GM23338 (cell line): ENCODE measurements at regions not wholly inside any gene's neighbourhood (a gene's known extent, or its start where the extent isn't known, plus 50 kb on each side); places are given as distances from the start of the nearest gene placed in this dataset.

ENCODE experiments used
- CREB1 ChIP-seq: fragments of 250-450 bp; sonication (Bioruptor Pico); IDR thresholded peaks from 2 replicates; pipeline ENCODE4 v1.5.0; 2020; ENCODE audit warnings: low read depth, mild to moderate bottlenecking, moderate library complexity
- CTCF ChIP-seq, 2 experiments: fragments of 200-600 bp in 1 of 2; sonication (generic) in 1 of 2; conservative IDR thresholded peaks; 2 replicates each; pipeline versions ENCODE4 v1.5.1 to v1.6.1; 2016 to 2017; ENCODE audit warnings: antibody characterized with exemption in 2 of 2, low read depth in 2 of 2, mild to moderate bottlenecking in 2 of 2, moderate library complexity in 1 of 2
- ETS1 ChIP-seq: IDR thresholded peaks from 2 replicates; pipeline ENCODE4 v1.6.1; 2016; ENCODE audit warnings: antibody characterized with exemption
- EZH2 ChIP-seq: fragments of 200-600 bp; sonication (generic); IDR thresholded peaks from one replicate; pipeline ENCODE4 v1.8.0; 2017; ENCODE audit warnings: antibody characterized with exemption, mild to moderate bottlenecking, low read depth; ENCODE audit not compliant: unreplicated experiment
- EZH2phosphoT487 ChIP-seq: fragments of 200-600 bp; sonication (generic); IDR thresholded peaks from one replicate; pipeline ENCODE4 v1.8.1; 2018; ENCODE audit warnings: antibody characterized with exemption; ENCODE audit not compliant: unreplicated experiment
- JUNB ChIP-seq: IDR thresholded peaks from one replicate; pipeline ENCODE4 v1.6.1; 2016; ENCODE audit warnings: antibody characterized with exemption; ENCODE audit not compliant: unreplicated experiment
- NANOG ChIP-seq: IDR thresholded peaks from 2 replicates; pipeline ENCODE4 v1.6.1; 2016; ENCODE audit warnings: antibody characterized with exemption, borderline replicate concordance
- POLR2AphosphoS5 ChIP-seq: IDR thresholded peaks from 2 replicates; pipeline ENCODE4 v1.6.1; 2016; ENCODE audit warnings: antibody characterized with exemption, low read depth
- REST ChIP-seq: IDR thresholded peaks from one replicate; pipeline ENCODE4 v1.6.1; 2018; ENCODE audit warnings: antibody characterized with exemption; ENCODE audit not compliant: unreplicated experiment
- STAT1 ChIP-seq: IDR thresholded peaks from one replicate; pipeline ENCODE4 v1.6.1; 2016; ENCODE audit warnings: antibody characterized with exemption; ENCODE audit not compliant: unreplicated experiment
- ZNF114 ChIP-seq: fragments of 250-450 bp; sonication (Bioruptor Pico); IDR thresholded peaks from 2 replicates; pipeline ENCODE4 v1.5.0; 2020; ENCODE audit warnings: mild to moderate bottlenecking, moderate library complexity

- no peak for TF ChIP-seq REST
- no peak for TF ChIP-seq CTCF (conservative IDR thresholded peaks at IDR 0.05; ENCODE audit: low read depth in 2 of 2)
- TF ChIP-seq CREB1 (CRISPR knock-in tag) = no peak
- no peak for TF ChIP-seq ETS1
- TF ChIP-seq POLR2AphosphoS5 = no peak
- TF ChIP-seq EZH2 = no peak
- TF ChIP-seq EZH2phosphoT487 = no peak
- no peak for TF ChIP-seq NANOG
- TF ChIP-seq STAT1 = no peak
- TF ChIP-seq JUNB = no peak
- no peak for TF ChIP-seq ZNF114 (CRISPR knock-in tag)
Observed at GRCh38 chr7:96408881-96409280, 87.0 kb upstream of the SLC25A13 start.
